Endothelial cell of umbilical vein (primary cell): ENCODE measurements at regions not wholly inside any gene's neighbourhood (a gene's known extent, or its start where the extent isn't known, plus 50 kb on each side); places are given as distances from the start of the nearest gene placed in this dataset.

ENCODE experiments used
- EZH2 ChIP-seq: IDR thresholded peaks from 2 replicates; pipeline ENCODE4 v1.6.1; 2012; ENCODE audit warnings: borderline replicate concordance, low read depth, mild to moderate bottlenecking, moderate library complexity, low read length, inconsistent platforms; ENCODE audit not compliant: severe bottlenecking
- TF ChIP-seq, protein P1 (sequence below), 2 donors: IDR thresholded peaks; 1 replicate in 1 of 2; 2 replicates in 1 of 2; pipeline ENCODE4 v1.5.1; 2011; ENCODE audit warnings: low read length in 2 of 2, mild to moderate bottlenecking in 2 of 2, moderate library complexity in 2 of 2, control low read depth in 1 of 2, inconsistent platforms in 1 of 2, low read depth in 1 of 2; ENCODE audit not compliant: insufficient read depth in 1 of 2; ENCODE audit errors: extremely low read depth in 1 of 2

DNA sequence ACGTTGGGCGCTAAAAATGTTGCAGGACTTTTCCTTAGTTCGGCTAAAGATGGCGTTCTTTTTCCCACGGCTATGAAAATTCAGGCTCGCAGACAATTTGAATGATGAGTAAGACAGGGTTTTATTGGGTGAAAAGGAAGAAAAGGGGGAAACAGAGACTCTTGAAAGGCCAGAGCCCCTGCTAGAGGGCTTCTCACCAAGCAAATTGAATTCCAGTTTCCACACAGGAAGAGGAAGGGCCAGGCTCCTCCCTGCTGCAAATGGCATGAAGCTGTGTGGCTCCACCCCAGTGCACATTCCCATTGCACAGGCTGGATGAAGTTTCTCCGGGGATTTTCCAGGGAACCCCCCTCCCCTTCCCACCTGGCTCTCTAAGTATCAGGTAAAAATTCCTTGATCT is 210.9 kb downstream of the KLHL4 start:
- TF ChIP-seq EZH2, result no peak
- TF ChIP-seq, protein P1, sequence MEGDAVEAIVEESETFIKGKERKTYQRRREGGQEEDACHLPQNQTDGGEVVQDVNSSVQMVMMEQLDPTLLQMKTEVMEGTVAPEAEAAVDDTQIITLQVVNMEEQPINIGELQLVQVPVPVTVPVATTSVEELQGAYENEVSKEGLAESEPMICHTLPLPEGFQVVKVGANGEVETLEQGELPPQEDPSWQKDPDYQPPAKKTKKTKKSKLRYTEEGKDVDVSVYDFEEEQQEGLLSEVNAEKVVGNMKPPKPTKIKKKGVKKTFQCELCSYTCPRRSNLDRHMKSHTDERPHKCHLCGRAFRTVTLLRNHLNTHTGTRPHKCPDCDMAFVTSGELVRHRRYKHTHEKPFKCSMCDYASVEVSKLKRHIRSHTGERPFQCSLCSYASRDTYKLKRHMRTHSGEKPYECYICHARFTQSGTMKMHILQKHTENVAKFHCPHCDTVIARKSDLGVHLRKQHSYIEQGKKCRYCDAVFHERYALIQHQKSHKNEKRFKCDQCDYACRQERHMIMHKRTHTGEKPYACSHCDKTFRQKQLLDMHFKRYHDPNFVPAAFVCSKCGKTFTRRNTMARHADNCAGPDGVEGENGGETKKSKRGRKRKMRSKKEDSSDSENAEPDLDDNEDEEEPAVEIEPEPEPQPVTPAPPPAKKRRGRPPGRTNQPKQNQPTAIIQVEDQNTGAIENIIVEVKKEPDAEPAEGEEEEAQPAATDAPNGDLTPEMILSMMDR (IDR thresholded peaks at IDR 0.05; ENCODE audit: extremely low read depth in 1 of 2, insufficient read depth in 1 of 2, low read depth in 1 of 2, low read length in 2 of 2), result no peak
